ENCODE measurements at regions not wholly inside any gene's neighbourhood (a gene's known extent, or its start where the extent isn't known, plus 50 kb on each side); places are given as distances from the start of the nearest gene placed in this dataset.

GRCh38 chr13:74919914-74920313 lies 562.1 kb downstream of the TBC1D4 start:
- H3K36me3 Mint-ChIP-seq, result no peaks in the 10 kb centered on the region
- Histone ChIP-seq H3K9me3 (ENCODE audit: low read depth) (no peaks in the 10 kb centered on the region), H3K36me3 (no peaks in the 10 kb centered on the region), H4K20me1 (ENCODE audit: low read depth) (no peaks in the 10 kb centered on the region), H3K4me2 (no peak overlapping the region), H3K27ac (no peak overlapping the region), H3K79me2 (ENCODE audit: low read depth) (no peaks in the 10 kb centered on the region), H3F3A (ENCODE audit: low read depth) (no peaks in the 10 kb centered on the region), H3K27me3 (no peaks in the 10 kb centered on the region), H3K4me1 (peaks cover 9% of the 10 kb centered on the region), H3K4me3 (no peak overlapping the region), H2AFZ (replicated peaks) (no peak overlapping the region), H3K9ac (no peak overlapping the region)
- no peaks in the 10 kb centered on the region for H3K27me3 Mint-ChIP-seq (ENCODE audit: insufficient read depth, low read depth)
- H3K27ac Mint-ChIP-seq, result no peak overlapping the region
- peaks cover 17% of the 10 kb centered on the region for H3K4me1 Mint-ChIP-seq
- peaks cover 6% of the 10 kb centered on the region for H3K9me3 Mint-ChIP-seq
- no peak for TF ChIP-seq EZH2phosphoT487 (IDR thresholded peaks at IDR 0.05)
- TF ChIP-seq, protein P1, sequence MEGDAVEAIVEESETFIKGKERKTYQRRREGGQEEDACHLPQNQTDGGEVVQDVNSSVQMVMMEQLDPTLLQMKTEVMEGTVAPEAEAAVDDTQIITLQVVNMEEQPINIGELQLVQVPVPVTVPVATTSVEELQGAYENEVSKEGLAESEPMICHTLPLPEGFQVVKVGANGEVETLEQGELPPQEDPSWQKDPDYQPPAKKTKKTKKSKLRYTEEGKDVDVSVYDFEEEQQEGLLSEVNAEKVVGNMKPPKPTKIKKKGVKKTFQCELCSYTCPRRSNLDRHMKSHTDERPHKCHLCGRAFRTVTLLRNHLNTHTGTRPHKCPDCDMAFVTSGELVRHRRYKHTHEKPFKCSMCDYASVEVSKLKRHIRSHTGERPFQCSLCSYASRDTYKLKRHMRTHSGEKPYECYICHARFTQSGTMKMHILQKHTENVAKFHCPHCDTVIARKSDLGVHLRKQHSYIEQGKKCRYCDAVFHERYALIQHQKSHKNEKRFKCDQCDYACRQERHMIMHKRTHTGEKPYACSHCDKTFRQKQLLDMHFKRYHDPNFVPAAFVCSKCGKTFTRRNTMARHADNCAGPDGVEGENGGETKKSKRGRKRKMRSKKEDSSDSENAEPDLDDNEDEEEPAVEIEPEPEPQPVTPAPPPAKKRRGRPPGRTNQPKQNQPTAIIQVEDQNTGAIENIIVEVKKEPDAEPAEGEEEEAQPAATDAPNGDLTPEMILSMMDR (IDR thresholded peaks at IDR 0.05), result no peak
- TF ChIP-seq EZH2 (IDR thresholded peaks at IDR 0.05), result no peak
- DNase-seq (ENCODE audit: low spot score), result no peak
- no peak overlapping the region for H3K4me3 Mint-ChIP-seq

- no peaks in the 10 kb centered on the region for H4K20me1 ChIP-seq (ENCODE audit: low read depth)
- TF ChIP-seq EZH2phosphoT487 (IDR thresholded peaks at IDR 0.05), result no peak
- no peak for TF ChIP-seq EZH2 (IDR thresholded peaks at IDR 0.05)
- TF ChIP-seq, protein P1 (IDR thresholded peaks at IDR 0.05), result no peak
- no peaks in the 10 kb centered on the region for H3K79me2 ChIP-seq (ENCODE audit: low read depth)
- peaks cover under 1% of the 10 kb centered on the region for H3K4me1 ChIP-seq
- no peak for DNase-seq (ENCODE audit: low spot score)
- no peak overlapping the region for H3K4me2 ChIP-seq
- H3K36me3 ChIP-seq, result no peaks in the 10 kb centered on the region
- no peak overlapping the region for H3K4me3 Mint-ChIP-seq
- peaks cover 6% of the 10 kb centered on the region for H3K9me3 Mint-ChIP-seq
- H3K36me3 Mint-ChIP-seq, result no peaks in the 10 kb centered on the region
- H2AFZ ChIP-seq (replicated peaks), result no peak overlapping the region
- no peak overlapping the region for H3K27ac Mint-ChIP-seq
- H3K27ac ChIP-seq, result no peak overlapping the region
- no peaks in the 10 kb centered on the region for H3K9me3 ChIP-seq (ENCODE audit: low read depth)
- no peak overlapping the region for H3K9ac ChIP-seq
- H3K4me1 Mint-ChIP-seq, result no peaks in the 10 kb centered on the region
- no peak overlapping the region for H3K4me3 ChIP-seq
- H3K27me3 Mint-ChIP-seq (ENCODE audit: insufficient read depth, low read depth), result peaks cover 3% of the 10 kb centered on the region
- H3F3A ChIP-seq (ENCODE audit: low read depth), result no peaks in the 10 kb centered on the region
- no peaks in the 10 kb centered on the region for H3K27me3 ChIP-seq
These were observed 569.1 kb downstream of the TBC1D4 start for GRCh38 chr13:74912898-74913297.

- no peaks in the 10 kb centered on the region for H3K4me1 ChIP-seq
- no peak overlapping the region for H3K27ac Mint-ChIP-seq
- H3K4me1 Mint-ChIP-seq, result peaks cover 14% of the 10 kb centered on the region
- no peaks in the 10 kb centered on the region for H3F3A ChIP-seq (ENCODE audit: low read depth)
- no peaks in the 10 kb centered on the region for H3K27me3 ChIP-seq
- H2AFZ ChIP-seq (replicated peaks), result no peak overlapping the region
- no peak overlapping the region for H3K4me2 ChIP-seq
- H4K20me1 ChIP-seq (ENCODE audit: low read depth), result no peaks in the 10 kb centered on the region
- H3K9me3 ChIP-seq (ENCODE audit: low read depth), result no peaks in the 10 kb centered on the region
- no peaks in the 10 kb centered on the region for H3K36me3 ChIP-seq
- H3K36me3 Mint-ChIP-seq, result peaks cover 2% of the 10 kb centered on the region
- no peaks in the 10 kb centered on the region for H3K79me2 ChIP-seq (ENCODE audit: low read depth)
- no peak overlapping the region for H3K27ac ChIP-seq
- peaks cover 11% of the 10 kb centered on the region for H3K9me3 Mint-ChIP-seq
- peaks cover 3% of the 10 kb centered on the region for H3K27me3 Mint-ChIP-seq (ENCODE audit: insufficient read depth, low read depth)
- H3K9ac ChIP-seq, result no peak overlapping the region
- H3K4me3 Mint-ChIP-seq, result no peak overlapping the region
- H3K4me3 ChIP-seq, result no peak overlapping the region
- no peak for DNase-seq (ENCODE audit: low spot score)
- TF ChIP-seq EZH2phosphoT487 (IDR thresholded peaks at IDR 0.05) (no peak), EZH2 (IDR thresholded peaks at IDR 0.05) (no peak)
- TF ChIP-seq, protein P1 (IDR thresholded peaks at IDR 0.05), result no peak
These were observed 571.6 kb downstream of the TBC1D4 start for GRCh38 chr13:74910415-74910814.

All from neural progenitor cell (in vitro differentiated cells).